Neural cell (in vitro differentiated cells): ENCODE measurements at regions not wholly inside any gene's neighbourhood (a gene's known extent, or its start where the extent isn't known, plus 50 kb on each side); places are given as distances from the start of the nearest gene placed in this dataset.

ENCODE experiments used
- H2AFZ ChIP-seq: fragments of 200-600, 300-800 bp; sonication (generic), shearing (Covaris generic); 2 replicates; pipeline ENCODE4 v1.6.0; 2014; ENCODE audit warnings: low read depth, mild to moderate bottlenecking, antibody characterized with exemption, low read length, moderate library complexity
- H3F3A ChIP-seq: fragments of 200-600 bp; shearing (Covaris generic); 2 replicates; pipeline ENCODE4 v1.6.1; 2016; ENCODE audit warnings: mild to moderate bottlenecking, moderate library complexity, mixed read lengths, antibody characterized with exemption, low read length; ENCODE audit not compliant: insufficient read depth, poor library complexity, severe bottlenecking
- H3K27ac ChIP-seq: fragments of 200-600, 300-800 bp; sonication (generic), shearing (Covaris generic); 2 replicates; pipeline ENCODE4 v1.5.1; 2014; ENCODE audit warnings: mild to moderate bottlenecking, low read length, moderate library complexity
- H3K27me3 ChIP-seq: fragments of 300-800, 200-600 bp; sonication (generic), shearing (Covaris generic); 2 replicates; pipeline ENCODE4 v1.6.0; 2014; ENCODE audit warnings: mild to moderate bottlenecking, low read depth, low read length, moderate library complexity; ENCODE audit not compliant: insufficient read depth
- H3K36me3 ChIP-seq: fragments of 300-800, 200-600 bp; sonication (generic), shearing (Covaris generic); 2 replicates; pipeline ENCODE4 v1.5.1; 2014; ENCODE audit warnings: mild to moderate bottlenecking, antibody characterized with exemption, low read length, moderate library complexity; ENCODE audit not compliant: insufficient read depth
- H3K4me2 ChIP-seq: fragments of 300-800, 200-600 bp; sonication (generic), shearing (Covaris generic); 2 replicates; pipeline ENCODE4 v1.6.0; 2014; ENCODE audit warnings: mild to moderate bottlenecking, low read length
- H3K4me3 ChIP-seq: fragments of 300-800, 200-600 bp; sonication (generic), shearing (Covaris generic); 2 replicates; pipeline ENCODE4 v1.5.1; 2014; ENCODE audit warnings: mild to moderate bottlenecking, low read length, moderate library complexity
- H3K79me2 ChIP-seq: fragments of 200-600 bp; shearing (Covaris generic); replicated peaks from 2 replicates; pipeline ENCODE4 v1.6.0; 2014; ENCODE audit warnings: mild to moderate bottlenecking, low read length, moderate library complexity; ENCODE audit not compliant: insufficient read depth
- H3K9ac ChIP-seq: fragments of 300-800, 200-600 bp; sonication (generic), shearing (Covaris generic); 2 replicates; pipeline ENCODE4 v1.6.1; 2016; ENCODE audit warnings: mild to moderate bottlenecking, low read length, mixed read lengths
- H3K9me2 ChIP-seq: fragments of 200-600 bp; shearing (Covaris generic); 2 replicates; pipeline ENCODE4 v1.6.1; 2016; ENCODE audit warnings: mild to moderate bottlenecking, low read length, mixed read lengths; ENCODE audit not compliant: insufficient read depth
- H3K9me3 ChIP-seq: fragments of 200-600, 300-800 bp; sonication (generic), shearing (Covaris generic); 2 replicates; pipeline ENCODE4 v1.6.1; 2016; ENCODE audit warnings: mild to moderate bottlenecking, mixed run types, low read length, moderate library complexity, mixed read lengths
- H4K20me1 ChIP-seq: fragments of 200-600 bp; shearing (Covaris generic); 2 replicates; pipeline ENCODE4 v1.6.1; 2016; ENCODE audit warnings: mild to moderate bottlenecking, mixed run types; ENCODE audit not compliant: insufficient read depth
- EP300 ChIP-seq: fragments of 450-650 bp; conservative IDR thresholded peaks from 2 replicates; pipeline ENCODE4 v1.6.1; 2014; ENCODE audit warnings: antibody characterized with exemption, mild to moderate bottlenecking, moderate library complexity; ENCODE audit not compliant: poor library complexity, severe bottlenecking
- EZH2 ChIP-seq: fragments of 200-600, 300-800 bp; shearing (Covaris generic), sonication (generic); IDR thresholded peaks from 2 replicates; pipeline ENCODE4 v1.6.1; 2014; ENCODE audit warnings: antibody characterized with exemption, low read length, borderline replicate concordance, mild to moderate bottlenecking; ENCODE audit not compliant: insufficient read depth, poor library complexity, severe bottlenecking
- MXI1 ChIP-seq: fragments of 450-650 bp; conservative IDR thresholded peaks from 2 replicates; pipeline ENCODE4 v1.6.1; 2014; ENCODE audit warnings: antibody characterized with exemption, mild to moderate bottlenecking; ENCODE audit not compliant: poor library complexity, severe bottlenecking
- POLR2AphosphoS5 ChIP-seq: IDR thresholded peaks from 2 replicates; pipeline ENCODE4 v1.6.1; 2012
- RAD21 ChIP-seq: fragments of 450-650 bp; conservative IDR thresholded peaks from 2 replicates; pipeline ENCODE4 v1.6.1; 2014; ENCODE audit warnings: antibody characterized with exemption, mild to moderate bottlenecking, moderate library complexity
- SMC3 ChIP-seq: fragments of 450-650 bp; conservative IDR thresholded peaks from 2 replicates; pipeline ENCODE4 v1.6.1; 2014; ENCODE audit warnings: antibody characterized with exemption, mild to moderate bottlenecking, moderate library complexity; ENCODE audit not compliant: poor library complexity
- TAF1 ChIP-seq: IDR thresholded peaks from 2 replicates; pipeline ENCODE4 v1.6.1; 2012; ENCODE audit warnings: low read depth
- TF ChIP-seq, protein P1 (sequence below): IDR thresholded peaks from 2 replicates; pipeline ENCODE4 v1.6.1; 2012; ENCODE audit warnings: borderline replicate concordance
- TF ChIP-seq, protein P2 (sequence below): fragments of 450-650 bp; IDR thresholded peaks from 2 replicates; pipeline ENCODE4 v1.5.1; 2014; ENCODE audit warnings: antibody characterized with exemption, mild to moderate bottlenecking, moderate library complexity; ENCODE audit not compliant: poor library complexity, severe bottlenecking

DNA sequence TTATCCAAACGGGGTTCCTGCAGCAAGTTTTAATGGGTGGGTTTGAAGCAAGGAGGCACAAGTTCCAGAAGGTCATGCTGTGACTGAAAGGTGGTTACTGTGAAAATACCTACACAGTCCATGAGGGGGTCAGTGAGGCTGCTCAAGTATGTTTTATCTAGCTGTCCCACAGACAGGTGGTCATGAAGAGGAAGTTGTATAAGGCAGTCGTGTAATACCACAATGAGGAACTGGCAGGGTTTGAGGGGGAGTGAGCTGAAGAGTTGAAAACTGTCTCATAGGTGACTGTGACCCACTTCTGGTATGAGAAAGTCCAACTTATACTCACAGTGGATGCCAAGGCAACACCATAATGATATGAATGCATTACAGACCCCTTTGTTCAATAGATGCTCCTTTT lies 856.8 kb downstream of the OTOL1 start:
- TF ChIP-seq POLR2AphosphoS5 (no peak), MXI1 (no peak), EP300 (no peak), TAF1 (no peak), SMC3 (no peak), RAD21 (no peak), EZH2 (no peak)
- TF ChIP-seq, protein P1, sequence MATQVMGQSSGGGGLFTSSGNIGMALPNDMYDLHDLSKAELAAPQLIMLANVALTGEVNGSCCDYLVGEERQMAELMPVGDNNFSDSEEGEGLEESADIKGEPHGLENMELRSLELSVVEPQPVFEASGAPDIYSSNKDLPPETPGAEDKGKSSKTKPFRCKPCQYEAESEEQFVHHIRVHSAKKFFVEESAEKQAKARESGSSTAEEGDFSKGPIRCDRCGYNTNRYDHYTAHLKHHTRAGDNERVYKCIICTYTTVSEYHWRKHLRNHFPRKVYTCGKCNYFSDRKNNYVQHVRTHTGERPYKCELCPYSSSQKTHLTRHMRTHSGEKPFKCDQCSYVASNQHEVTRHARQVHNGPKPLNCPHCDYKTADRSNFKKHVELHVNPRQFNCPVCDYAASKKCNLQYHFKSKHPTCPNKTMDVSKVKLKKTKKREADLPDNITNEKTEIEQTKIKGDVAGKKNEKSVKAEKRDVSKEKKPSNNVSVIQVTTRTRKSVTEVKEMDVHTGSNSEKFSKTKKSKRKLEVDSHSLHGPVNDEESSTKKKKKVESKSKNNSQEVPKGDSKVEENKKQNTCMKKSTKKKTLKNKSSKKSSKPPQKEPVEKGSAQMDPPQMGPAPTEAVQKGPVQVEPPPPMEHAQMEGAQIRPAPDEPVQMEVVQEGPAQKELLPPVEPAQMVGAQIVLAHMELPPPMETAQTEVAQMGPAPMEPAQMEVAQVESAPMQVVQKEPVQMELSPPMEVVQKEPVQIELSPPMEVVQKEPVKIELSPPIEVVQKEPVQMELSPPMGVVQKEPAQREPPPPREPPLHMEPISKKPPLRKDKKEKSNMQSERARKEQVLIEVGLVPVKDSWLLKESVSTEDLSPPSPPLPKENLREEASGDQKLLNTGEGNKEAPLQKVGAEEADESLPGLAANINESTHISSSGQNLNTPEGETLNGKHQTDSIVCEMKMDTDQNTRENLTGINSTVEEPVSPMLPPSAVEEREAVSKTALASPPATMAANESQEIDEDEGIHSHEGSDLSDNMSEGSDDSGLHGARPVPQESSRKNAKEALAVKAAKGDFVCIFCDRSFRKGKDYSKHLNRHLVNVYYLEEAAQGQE: no peak
- TF ChIP-seq, protein P2, sequence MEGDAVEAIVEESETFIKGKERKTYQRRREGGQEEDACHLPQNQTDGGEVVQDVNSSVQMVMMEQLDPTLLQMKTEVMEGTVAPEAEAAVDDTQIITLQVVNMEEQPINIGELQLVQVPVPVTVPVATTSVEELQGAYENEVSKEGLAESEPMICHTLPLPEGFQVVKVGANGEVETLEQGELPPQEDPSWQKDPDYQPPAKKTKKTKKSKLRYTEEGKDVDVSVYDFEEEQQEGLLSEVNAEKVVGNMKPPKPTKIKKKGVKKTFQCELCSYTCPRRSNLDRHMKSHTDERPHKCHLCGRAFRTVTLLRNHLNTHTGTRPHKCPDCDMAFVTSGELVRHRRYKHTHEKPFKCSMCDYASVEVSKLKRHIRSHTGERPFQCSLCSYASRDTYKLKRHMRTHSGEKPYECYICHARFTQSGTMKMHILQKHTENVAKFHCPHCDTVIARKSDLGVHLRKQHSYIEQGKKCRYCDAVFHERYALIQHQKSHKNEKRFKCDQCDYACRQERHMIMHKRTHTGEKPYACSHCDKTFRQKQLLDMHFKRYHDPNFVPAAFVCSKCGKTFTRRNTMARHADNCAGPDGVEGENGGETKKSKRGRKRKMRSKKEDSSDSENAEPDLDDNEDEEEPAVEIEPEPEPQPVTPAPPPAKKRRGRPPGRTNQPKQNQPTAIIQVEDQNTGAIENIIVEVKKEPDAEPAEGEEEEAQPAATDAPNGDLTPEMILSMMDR: no peak

DNA sequence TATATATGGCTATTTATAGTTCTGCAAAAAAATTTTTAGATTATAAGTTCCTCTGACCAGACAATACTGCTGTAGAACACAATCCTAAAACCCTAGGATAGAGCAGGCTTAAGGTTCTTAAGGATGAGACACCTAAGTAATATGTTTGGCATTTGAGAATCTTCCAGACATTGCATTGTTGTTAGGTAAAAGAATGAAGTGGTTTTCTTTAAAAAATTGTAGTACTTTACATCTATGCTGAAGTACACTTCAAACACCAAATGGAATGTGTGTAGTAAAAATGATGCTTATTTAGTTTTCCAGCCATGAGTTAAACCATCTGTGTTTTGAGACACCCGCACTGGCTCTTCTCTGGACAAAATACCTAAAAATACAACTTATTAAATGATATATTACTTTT lies 857.7 kb downstream of the OTOL1 start:
- H3K27me3 ChIP-seq: no peaks in the 10 kb centered on the region
- H3K36me3 ChIP-seq: no peaks in the 10 kb centered on the region
- no peak overlapping the region for H2AFZ ChIP-seq
- H3K4me3 ChIP-seq: no peak overlapping the region
- H3K79me2 ChIP-seq: no peaks in the 10 kb centered on the region
- H3K9me3 ChIP-seq: no peaks in the 10 kb centered on the region
- no peak overlapping the region for H3K4me2 ChIP-seq
- H3F3A ChIP-seq: no peaks in the 10 kb centered on the region
- no peak overlapping the region for H3K9ac ChIP-seq
- no peaks in the 10 kb centered on the region for H4K20me1 ChIP-seq
- TF ChIP-seq EP300 (no peak), EZH2 (no peak), TAF1 (no peak), RAD21 (no peak)
- H3K27ac ChIP-seq: no peak overlapping the region
- no peaks in the 10 kb centered on the region for H3K9me2 ChIP-seq

More for the DNA sequence above, 856.8 kb downstream of the OTOL1 start:
- H3K27ac ChIP-seq: no peak overlapping the region
- no peaks in the 10 kb centered on the region for H4K20me1 ChIP-seq
- H3F3A ChIP-seq: no peaks in the 10 kb centered on the region
- H3K9me2 ChIP-seq: no peaks in the 10 kb centered on the region
- H3K4me3 ChIP-seq: no peak overlapping the region
- no peaks in the 10 kb centered on the region for H3K79me2 ChIP-seq
- H3K27me3 ChIP-seq: no peaks in the 10 kb centered on the region
- no peaks in the 10 kb centered on the region for H3K9me3 ChIP-seq
- H3K36me3 ChIP-seq: no peaks in the 10 kb centered on the region
- H3K4me2 ChIP-seq: no peak overlapping the region
- no peak overlapping the region for H2AFZ ChIP-seq
- no peak overlapping the region for H3K9ac ChIP-seq
